HEK293T (cell line): ENCODE measurements at regions not wholly inside any gene's neighbourhood (a gene's known extent, or its start where the extent isn't known, plus 50 kb on each side); places are given as distances from the start of the nearest gene placed in this dataset.

Experiments
- FOXK2 ChIP-seq: fragments of 450-650 bp; IDR thresholded peaks from 2 replicates; pipeline ENCODE4 v1.6.1; 2016; ENCODE audit warnings: mild to moderate bottlenecking
- FOXM1 ChIP-seq: fragments of 450-650 bp; IDR thresholded peaks from 2 replicates; pipeline ENCODE4 v1.6.1; 2017; ENCODE audit warnings: mild to moderate bottlenecking, borderline replicate concordance
- ZNF384 ChIP-seq: fragments of 450-650 bp; IDR thresholded peaks from 2 replicates; pipeline ENCODE4 v1.6.1; 2016

- TF ChIP-seq FOXM1 (no peak), FOXK2 (no peak), ZNF384 (no peak)
Observed at GRCh38 chr3:72517921-72518424, 330.3 kb downstream of the SHQ1 start.
